HG02623 (cell line): ENCODE measurements at regions not wholly inside any gene's neighbourhood (a gene's known extent, or its start where the extent isn't known, plus 50 kb on each side); places are given as distances from the start of the nearest gene placed in this dataset.
A peak's percentile ranks its signal among the peaks of the same experiment; 100 is the strongest.

Experiments
- ATAC-seq: cut with Tn5 transposase; IDR thresholded peaks from one replicate; pipeline ENCODE4 v1.9.1; 2021; ENCODE audit warnings: moderate library complexity; ENCODE audit not compliant: unreplicated experiment

DNA sequence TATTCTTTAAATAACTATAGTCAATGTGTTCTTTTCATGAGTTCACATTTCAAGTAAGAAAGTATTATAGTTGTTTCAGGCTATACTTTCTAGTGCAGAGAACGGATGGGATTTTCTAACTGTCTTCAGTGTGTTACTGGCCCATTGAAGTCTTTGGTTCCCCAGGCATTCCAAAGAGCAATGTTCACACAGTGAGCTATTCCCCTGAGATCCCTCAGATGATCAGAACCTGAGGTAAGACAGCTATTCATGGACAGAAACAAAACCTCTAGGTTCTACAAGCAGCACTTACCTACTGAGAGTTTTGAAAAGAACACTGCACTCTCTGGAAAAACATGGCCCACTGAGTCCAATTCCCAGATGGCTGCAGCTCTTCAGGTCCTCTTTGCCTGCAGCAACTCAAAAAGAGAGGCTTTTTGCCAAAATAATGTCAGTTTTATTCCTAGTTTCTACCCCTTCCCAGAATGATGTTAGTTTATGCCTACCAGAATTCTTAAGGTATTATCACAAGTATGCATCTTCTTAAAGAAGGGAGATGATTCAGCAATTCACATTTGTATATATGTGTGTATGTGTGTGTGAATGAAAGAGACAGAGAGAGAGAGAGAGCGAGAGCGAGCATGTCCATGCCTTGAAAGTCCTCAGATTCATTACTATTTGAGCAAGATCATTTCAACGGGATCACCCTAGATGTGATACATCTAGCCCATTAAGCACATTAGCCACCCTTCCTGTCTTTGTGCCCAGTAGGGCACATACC is 146.1 kb downstream of the PDHA2 start:
- no peak for ATAC-seq

DNA sequence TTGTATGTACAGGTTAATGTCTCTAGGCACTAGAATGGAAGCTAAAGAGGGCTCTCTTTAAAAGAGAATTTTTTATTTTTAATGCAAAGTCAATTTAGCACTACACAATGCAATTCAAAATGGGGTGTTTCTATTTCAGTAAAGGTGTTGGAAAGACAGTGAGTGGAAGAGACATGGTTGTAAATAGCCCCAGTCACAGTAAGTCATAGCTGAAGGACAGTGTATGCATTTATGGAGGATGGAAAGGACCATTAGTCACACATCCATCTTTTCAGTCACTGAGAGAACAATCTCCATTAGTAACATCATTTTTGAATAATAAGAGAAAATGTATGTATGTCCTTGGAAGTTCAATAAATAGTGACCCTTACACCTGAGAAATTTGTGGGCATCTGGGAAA is 148.0 kb downstream of the PDHA2 start:
- ATAC-seq, result no peak

DNA sequence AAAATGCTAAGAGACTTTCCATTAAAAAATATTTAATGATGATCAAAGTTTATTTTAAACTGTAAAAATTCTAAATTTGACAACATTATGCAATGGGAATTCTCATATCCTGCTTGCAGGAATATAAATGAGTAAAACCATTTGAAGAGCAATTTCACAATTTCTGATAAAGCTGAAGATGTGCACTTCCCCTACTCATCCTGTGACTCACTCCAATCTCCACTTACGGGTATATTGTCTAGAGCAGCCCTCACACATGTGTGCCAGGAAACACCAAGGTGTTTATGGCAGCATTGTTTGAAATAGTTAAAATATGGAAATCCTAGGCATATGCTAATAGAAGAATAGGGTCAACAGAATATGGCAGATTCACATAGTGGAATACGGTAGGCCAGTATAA is 158.4 kb downstream of the PDHA2 start:
- ATAC-seq, result no peak

DNA sequence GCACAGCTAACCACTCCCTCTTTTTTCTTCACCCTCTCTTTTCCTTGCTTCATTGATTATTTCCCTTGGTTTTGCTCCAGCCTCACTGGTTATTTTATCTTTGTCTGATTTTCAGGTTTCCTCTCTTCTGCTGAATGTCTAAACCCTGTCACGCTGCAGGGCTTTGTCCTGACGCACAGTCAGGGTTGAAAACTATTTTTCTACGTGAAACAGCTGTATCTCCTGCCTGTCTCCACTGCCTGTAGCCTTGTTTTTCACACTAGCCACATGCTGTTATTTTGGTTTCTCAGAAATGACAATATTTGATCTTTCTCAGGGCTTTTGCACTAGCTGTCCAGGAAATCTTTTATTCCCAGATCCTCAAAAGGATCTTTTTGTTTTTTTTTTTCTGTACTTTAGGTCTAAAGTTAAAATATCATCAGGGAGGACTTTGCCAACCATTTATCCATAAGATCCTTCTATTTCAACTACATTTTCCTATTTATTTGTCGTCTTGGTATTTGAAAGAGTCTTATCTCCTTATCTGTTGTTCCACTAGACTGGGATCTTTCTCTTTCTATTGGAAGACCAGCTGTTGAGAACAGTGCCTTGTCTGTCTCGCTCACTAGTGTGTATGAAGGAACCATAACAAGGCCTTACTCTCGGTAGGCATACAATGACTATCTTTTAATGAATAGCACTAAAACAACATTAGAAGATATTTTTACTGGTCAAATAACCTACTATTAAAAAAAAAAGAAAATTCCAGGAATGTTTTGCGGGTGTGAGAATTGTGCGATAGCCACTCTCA is 164.3 kb downstream of the PDHA2 start:
- no peak for ATAC-seq

DNA sequence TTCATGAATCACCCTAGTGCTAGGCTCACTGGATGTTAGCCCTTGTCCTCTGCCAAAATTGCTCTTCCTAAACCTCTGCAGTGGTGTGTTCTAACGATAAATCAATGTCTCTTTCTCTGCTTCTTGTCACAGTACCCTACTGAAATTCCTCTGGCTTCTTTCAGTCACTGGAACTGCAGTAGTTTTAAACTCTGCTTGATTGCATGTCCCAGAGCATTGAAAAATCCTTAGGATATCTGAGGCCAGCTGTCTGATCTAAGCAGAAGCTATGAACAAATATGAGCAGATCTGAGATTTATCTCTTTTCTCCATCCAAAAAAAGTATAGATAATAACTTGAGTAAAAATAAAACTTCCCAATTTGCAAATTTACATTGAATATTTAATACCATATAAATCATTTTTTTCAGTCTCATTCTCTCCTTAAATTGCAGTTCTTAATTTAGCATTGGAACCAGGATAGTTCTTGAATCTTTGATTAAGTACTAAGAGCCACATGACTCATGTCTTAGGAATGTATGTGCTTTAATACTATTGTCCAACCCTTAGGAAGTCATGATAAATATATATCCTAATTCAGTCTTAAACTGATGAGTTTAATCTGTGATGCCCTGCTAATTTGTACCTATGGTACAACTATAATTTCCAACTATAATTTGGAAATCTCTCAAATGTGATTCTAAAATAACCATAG is 169.7 kb downstream of the PDHA2 start:
- no peak for ATAC-seq

DNA sequence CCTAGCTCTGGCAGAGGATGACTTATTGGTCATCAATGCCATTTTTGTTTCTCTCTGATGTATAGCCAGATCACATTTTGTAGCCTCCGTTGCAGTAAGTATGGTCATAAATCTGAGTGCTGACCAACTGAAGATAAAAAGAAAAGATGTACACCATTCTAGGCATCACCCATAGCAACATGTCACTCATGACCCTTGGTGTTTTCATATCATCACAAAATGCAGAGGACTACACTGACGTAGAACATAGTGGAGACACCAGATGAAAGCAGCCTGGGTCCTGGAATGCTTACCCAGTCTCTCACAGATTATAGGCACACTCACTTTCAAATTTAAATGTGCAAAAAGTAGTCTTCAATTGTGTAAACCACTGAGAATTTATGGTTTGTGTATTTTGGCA is 172.8 kb downstream of the PDHA2 start:
- no peak for ATAC-seq

DNA sequence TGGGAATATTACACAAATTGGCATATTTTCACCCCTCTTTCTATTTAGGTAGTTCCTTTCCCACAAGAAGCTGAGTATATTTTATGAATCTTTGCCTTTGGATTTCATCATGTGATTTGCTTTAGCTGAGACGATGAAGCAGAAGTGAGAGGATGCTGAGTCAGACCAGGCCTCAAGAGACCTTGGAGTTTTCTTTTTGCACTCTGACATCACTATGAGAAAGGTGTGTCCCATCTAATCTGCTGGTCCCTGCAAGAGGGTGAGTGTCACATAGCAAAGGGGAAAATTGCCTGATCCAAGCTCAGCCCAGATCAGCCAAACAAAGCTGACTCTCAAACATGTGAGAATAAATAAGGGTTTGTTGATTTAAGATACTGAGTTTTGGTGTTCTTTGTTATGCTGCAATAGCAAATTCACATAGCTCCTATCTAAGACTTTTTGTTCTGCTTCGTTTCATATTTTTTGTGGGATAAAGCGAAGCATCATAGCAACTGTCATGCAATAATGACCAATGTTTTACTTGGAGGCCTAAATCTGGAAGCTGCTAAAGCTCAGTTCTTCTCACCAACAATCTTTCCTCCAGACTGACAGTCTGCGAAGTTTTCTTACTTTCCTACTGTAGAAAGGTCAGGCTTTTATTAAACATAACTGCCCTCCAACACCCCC is 176.9 kb downstream of the PDHA2 start:
- peak; percentile 88 for ATAC-seq

DNA sequence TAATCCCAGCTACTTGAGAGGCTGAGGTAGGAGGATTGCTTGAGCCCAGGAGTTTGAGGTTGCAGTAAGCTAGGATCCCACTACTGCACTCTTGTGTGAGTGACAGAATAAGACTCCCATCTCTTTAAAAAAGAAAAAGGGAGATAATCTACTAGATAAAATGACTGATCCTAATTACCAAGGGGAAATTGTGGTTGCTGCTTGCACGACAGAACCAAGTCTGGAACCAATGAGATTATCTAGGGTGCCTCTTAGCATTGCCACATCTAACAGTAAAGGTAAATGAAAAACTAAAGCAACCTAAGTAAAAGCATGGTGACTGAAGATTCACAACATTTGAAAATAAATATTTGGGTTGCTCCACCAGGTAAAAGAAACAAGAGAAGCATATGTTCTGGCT is 185.1 kb downstream of the PDHA2 start:
- ATAC-seq, result no peak

DNA sequence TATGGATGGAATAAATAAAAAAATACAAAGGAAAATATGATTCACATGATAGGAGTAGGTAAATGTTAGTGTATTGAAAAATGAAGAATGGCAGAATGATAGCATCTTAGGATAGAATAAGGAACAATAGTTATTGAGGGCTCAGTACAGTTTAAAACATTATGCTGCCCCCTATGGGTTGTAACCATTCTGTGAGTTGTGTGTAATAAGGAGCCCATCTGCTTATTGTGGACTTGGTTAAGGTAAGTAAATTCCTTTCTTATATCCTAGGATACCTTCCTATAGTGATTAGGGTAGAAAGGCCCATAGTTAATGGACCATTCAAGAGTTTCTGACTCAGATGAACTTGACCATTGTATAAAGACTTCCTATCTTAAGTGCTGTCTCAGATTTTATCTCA is 195.8 kb downstream of the PDHA2 start:
- ATAC-seq, result no peak

DNA sequence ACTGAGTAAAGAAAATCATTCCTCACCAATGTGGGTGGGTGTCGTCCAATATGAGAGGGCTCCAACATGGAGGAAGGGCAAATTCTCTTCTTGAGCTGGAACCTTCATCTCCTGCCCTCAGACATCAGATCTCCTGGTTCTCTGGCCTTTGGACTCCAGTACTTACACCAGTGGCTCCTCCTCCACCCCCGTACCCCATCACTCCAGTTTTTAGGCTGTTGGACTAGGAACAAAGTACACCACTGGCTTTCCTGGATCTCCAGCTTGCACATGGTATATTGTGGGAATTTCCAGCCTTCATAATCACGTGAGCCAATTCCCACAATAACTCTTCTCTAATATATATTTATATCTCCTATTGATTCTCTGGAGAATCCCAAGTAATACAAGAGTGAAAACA is 196.9 kb downstream of the PDHA2 start:
- ATAC-seq, result no peak

DNA sequence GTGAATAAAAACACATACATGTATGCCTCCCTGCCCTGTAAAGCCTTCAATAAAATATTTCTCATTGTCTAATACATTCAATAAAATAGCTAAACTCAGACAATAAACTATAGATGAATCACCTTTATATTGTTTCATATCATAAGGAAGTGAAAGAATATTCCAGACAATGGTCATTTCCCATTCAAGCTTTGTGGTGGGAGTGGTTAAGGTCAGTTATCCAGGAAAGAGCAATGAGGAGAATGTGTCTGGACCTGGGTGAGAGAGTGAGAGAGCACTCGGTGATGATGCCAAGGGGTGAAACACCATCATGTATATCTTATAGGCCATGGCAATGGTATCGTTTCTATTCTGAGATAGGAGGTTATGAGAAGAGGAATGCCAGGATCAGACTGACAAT is 197.8 kb downstream of the PDHA2 start:
- ATAC-seq, result no peak

DNA sequence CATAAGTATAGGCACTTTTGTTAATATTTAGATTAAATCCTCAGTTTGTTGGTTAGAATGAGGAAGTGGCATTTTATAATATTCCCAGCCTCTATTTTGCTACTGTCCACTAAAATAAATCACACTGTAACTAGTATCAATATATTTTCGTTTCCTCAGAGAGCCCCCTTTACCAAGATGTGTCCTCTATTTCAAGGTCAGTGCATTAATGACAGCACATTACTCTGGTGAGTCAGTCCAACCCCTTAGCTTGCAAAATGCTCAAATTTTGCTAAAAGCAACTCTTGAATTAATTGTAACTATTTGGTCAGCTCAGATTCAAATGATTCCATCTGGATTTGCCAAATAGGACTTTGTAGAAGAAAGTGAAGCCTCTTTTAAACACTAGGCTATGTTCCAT is 199.3 kb downstream of the PDHA2 start:
- ATAC-seq, result no peak

DNA sequence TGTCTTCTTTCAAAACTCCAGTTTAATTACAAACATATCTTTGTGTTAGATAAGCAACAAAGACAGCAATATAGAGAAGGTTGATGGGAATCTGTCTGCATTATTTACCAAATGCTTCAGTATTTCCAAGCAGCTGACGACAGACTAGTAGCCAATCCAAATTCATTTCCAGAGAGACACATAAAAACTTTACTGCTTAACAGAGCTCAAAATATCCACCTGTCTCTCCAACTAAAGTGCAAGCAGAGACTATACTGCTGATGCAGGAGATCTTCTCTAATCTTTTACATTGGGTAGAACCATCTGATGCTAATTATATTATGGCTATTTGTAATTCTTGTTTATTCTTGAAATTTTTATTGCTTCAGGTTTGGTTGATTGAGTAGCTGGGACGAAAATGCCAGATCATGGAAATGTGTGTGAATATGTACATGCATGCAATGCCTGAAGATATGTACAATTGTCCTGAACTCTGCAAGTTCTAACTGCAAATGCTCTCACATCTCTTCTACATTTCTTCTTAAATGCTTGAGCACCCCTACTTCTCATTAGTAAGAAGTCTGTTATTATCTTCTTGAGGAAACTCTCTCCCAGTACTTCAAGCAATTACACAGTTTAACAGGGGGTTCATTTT is 200.0 kb downstream of the PDHA2 start:
- no peak for ATAC-seq

DNA sequence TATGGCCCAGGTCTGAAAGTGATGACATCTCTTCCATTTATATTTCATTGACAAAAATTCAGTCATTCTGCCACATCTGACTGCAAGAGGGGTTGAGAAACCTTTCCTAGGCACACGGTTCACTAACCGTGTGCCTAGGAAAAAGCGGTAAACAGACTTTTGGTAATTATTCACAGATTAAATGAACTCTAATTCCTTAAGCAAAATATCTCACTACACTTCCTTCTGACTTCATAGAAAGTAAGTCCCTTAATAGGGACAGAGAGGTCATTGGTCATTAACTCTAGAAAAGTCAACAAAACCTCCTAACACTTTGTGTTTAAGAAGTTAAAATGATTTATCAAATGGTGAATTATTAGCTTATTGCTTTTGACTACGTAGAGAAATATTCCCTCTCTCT is 205.1 kb downstream of the PDHA2 start:
- no peak for ATAC-seq

DNA sequence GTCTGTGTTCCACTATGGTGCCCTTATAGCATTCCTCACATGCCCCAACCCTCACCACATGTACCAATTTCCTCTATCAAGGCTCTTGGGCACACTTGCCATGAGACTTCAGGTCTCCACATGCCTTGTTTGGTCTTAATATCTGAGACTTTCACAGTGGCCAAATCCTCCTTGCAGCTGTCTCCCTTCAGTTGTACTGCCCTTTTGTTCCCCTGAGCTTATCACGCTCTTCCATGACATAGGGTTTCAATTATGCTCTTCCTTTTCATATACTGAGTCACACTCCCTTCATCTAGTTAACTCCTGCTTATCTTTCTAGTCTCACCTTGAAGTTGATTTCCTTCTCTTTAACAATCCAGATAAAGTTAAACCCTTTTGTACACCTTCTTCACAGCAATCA is 212.9 kb downstream of the PDHA2 start:
- ATAC-seq, result no peak

DNA sequence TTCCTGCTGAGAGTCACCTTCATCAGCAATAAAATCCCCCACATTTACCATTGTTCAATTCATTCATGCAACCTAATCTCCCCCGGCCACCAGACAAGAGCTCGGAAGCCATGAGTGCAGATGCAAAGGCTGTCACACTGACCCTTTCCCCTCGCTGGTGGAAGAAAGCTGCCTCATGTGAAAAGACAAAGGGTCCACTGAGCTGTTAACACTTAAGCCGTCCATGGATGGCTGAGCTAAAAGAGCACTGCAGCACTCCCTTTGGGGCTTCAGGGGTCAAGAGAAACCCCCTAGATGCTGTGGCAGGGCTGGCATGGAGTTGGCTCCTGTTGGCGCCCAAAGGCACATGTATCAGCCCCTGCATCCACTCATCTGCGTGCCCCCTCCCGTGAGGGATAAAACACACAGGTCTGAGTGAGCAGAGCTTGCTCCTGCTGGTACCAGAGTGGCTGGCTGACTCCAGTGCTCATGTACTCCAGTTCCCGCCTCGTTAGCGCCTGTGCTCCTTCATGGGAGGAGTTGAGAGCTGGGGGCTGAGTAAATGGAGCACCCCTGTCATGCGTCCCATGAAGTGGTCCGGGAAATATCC is 216.5 kb downstream of the PDHA2 start:
- no peak for ATAC-seq

DNA sequence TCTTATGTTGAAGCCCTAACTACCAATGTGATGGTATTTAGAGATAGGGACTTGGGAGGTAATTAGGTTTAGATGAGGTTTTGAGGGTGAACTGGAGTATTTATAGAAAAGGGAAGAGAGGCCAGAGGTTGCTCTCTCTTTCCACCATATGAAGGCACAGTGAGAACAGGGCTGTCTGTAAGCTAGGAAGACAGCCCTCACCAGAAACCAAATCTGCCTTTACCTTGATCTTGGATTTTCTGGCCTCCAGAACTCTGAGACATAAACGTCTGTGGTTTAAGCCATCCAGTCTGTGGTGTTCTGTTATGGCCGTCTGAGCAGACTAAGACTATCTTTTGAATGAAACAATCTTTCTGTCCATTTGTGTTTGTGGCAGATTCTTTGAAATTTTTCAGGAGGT is 223.7 kb downstream of the PDHA2 start:
- ATAC-seq, result no peak

DNA sequence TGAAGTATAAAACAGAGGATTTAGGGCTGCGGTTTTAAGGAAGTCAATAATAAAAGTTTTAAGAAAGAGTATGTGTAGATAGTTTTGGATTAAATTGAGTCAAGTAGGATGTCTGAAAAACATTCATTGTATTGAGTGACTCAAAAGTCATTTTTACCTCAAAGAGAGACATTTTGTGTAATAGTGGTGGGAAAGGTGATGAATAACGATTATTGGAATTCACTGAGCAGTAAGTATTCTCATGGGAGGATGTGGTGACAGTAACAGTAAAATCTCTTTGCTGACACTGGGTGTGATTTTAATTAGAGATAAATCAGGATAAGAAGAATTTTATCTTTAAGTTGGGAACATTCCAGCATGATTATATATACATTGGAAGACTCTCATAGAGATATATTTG is 233.6 kb downstream of the PDHA2 start:
- no peak for ATAC-seq

DNA sequence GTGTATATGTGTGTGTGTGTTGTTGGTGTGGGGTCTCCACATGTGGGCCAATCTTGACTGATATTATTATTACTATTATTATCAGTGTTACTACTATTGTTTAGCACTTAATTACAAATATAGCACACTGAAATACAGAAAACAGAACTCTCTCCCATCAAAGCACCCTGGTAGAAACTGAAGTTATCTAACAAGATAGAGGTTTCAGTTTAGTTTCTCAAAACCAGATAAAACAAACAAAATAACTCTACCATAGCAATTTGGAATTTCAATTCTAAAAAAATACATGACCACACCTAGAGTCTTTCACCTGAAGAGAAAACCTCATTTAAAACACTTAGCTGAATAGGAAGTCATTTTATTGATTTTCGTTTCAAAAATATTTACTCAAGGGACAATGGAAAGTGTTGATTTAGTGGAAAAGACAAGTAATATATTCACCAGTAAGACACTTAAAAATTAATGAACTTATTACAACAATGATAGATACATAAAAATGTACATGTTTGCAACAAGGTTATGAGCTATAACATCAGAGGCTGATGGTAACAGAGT is 252.3 kb downstream of the PDHA2 start:
- no peak for ATAC-seq

DNA sequence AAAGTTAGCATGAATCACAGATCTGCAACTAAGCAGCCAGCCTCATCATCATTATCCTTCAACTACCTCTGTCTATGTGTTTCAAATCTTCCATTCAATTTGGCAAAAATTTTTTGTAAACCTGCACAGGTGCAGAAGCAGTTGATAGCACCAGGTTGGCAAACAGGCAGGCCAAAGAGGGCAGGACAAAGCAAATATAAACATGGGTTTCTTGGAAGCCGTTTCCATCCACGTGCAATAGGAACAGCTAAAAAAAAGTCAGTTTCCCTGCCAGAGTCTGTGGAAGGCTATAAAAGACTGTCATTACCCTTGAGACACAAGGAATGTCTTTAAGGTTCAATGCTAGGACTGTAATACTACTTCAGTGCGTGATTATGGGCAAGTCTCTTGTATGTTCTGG is 253.2 kb downstream of the PDHA2 start:
- no peak for ATAC-seq
